OCI-LY7 (cell line): ENCODE measurements at regions not wholly inside any gene's neighbourhood (a gene's known extent, or its start where the extent isn't known, plus 50 kb on each side); places are given as distances from the start of the nearest gene placed in this dataset.
"Not testable (repeated sequence)": the region's sequence is repeated elsewhere in the genome, so short reads cannot be mapped to it uniquely, and the experiment has no call there.

Experiments used
- BruUV-seq: library from RNA; stranded (reverse); fragments of 400-500 nt; replicated peaks from 2 replicates; lab custom pipeline; 2021; lab: Mats Ljungman, UMichigan
- CTCF ChIA-PET: fragments of 300-600 bp; sonication (Branson Sonifier 250); formaldehyde crosslinking; loops from one replicate; lab custom pipeline; 2022; ENCODE audit warnings: antibody characterized with exemption; ENCODE audit not compliant: unreplicated experiment; lab: Charles Lee
- POLR2A ChIA-PET: fragments of 300-600 bp; sonication (Branson Sonifier 250); formaldehyde crosslinking; loops from one replicate; lab custom pipeline; 2022; ENCODE audit warnings: antibody characterized with exemption; lab: Charles Lee
- DNase-seq: peaks from one replicate; pipeline ENCODE4 v3.0.0-alpha.2; 2015; ENCODE audit warnings: low spot score
- H2AFZ ChIP-seq: fragments of 200-600 bp; sonication (generic), shearing (Covaris generic); 2 replicates; pipeline ENCODE4 v1.6.1; 2014; ENCODE audit warnings: mild to moderate bottlenecking, antibody characterized with exemption, low read length, moderate library complexity
- H3K27ac ChIP-seq: fragments of 200-600 bp; sonication (generic); 2 replicates; pipeline ENCODE4 v1.5.1; 2014; ENCODE audit warnings: mixed run types, low read depth, mild to moderate bottlenecking, moderate library complexity, low read length, inconsistent platforms; ENCODE audit not compliant: poor library complexity, severe bottlenecking
- H3K36me3 ChIP-seq: fragments of 200-600 bp; sonication (generic); 2 replicates; pipeline ENCODE4 v1.6.1; 2014; ENCODE audit warnings: mild to moderate bottlenecking, antibody characterized with exemption, low read length, moderate library complexity, mixed read lengths; ENCODE audit not compliant: insufficient read depth
- H3K4me1 ChIP-seq: fragments of 200-600 bp; sonication (generic); 2 replicates; pipeline ENCODE4 v1.5.1; 2014; ENCODE audit warnings: mild to moderate bottlenecking, low read length; ENCODE audit not compliant: insufficient read depth, poor library complexity, severe bottlenecking
- H3K4me2 ChIP-seq: fragments of 200-600 bp; sonication (generic); 2 replicates; pipeline ENCODE4 v1.6.1; 2014; ENCODE audit warnings: mild to moderate bottlenecking, low read length
- H3K4me3 ChIP-seq: fragments of 200-600 bp; sonication (generic); 2 replicates; pipeline ENCODE4 v1.5.1; 2014; ENCODE audit warnings: mild to moderate bottlenecking, low read depth, low read length; ENCODE audit not compliant: poor library complexity, severe bottlenecking
- H3K79me2 ChIP-seq: fragments of 200-600 bp; sonication (generic); 2 replicates; pipeline ENCODE4 v1.6.1; 2016; ENCODE audit warnings: low read depth, mild to moderate bottlenecking, low read length, moderate library complexity, mixed read lengths; ENCODE audit not compliant: insufficient read depth
- H3K9me2 ChIP-seq: fragments of 200-600 bp; sonication (generic); 2 replicates; pipeline ENCODE4 v1.6.1; 2016; ENCODE audit warnings: mild to moderate bottlenecking, low read length, mixed read lengths; ENCODE audit not compliant: insufficient read depth
- H3K9me3 ChIP-seq: fragments of 200-600 bp; sonication (generic); 2 replicates; pipeline ENCODE4 v1.6.1; 2014; ENCODE audit warnings: mild to moderate bottlenecking, mixed run types, low read length, mixed read lengths
- H4K20me1 ChIP-seq: fragments of 200-600 bp; sonication (generic); 2 replicates; pipeline ENCODE4 v1.6.1; 2014; ENCODE audit warnings: mild to moderate bottlenecking, antibody characterized with exemption, low read length, moderate library complexity, mixed read lengths; ENCODE audit not compliant: insufficient read depth
- CTCF ChIP-seq: fragments of 200-600 bp; sonication (generic); conservative IDR thresholded peaks from 2 replicates; pipeline ENCODE4 v1.5.1; 2014; ENCODE audit warnings: mild to moderate bottlenecking, antibody characterized with exemption, low read length, moderate library complexity, mixed read lengths
- EZH2phosphoT487 ChIP-seq: fragments of 200-600 bp; sonication (generic); IDR thresholded peaks from 2 replicates; pipeline ENCODE4 v1.6.1; 2018; ENCODE audit warnings: low read depth, borderline replicate concordance, mild to moderate bottlenecking, mixed run types, antibody characterized with exemption, low read length, moderate library complexity, mixed read lengths
- intact Hi-C: fragments of 100-400 bp; cut with micrococcal nuclease; formaldehyde crosslinking; loops from one replicate; pipeline ENCODE4 v1.10.0; 2022; ENCODE audit not compliant: unreplicated experiment

DNA sequence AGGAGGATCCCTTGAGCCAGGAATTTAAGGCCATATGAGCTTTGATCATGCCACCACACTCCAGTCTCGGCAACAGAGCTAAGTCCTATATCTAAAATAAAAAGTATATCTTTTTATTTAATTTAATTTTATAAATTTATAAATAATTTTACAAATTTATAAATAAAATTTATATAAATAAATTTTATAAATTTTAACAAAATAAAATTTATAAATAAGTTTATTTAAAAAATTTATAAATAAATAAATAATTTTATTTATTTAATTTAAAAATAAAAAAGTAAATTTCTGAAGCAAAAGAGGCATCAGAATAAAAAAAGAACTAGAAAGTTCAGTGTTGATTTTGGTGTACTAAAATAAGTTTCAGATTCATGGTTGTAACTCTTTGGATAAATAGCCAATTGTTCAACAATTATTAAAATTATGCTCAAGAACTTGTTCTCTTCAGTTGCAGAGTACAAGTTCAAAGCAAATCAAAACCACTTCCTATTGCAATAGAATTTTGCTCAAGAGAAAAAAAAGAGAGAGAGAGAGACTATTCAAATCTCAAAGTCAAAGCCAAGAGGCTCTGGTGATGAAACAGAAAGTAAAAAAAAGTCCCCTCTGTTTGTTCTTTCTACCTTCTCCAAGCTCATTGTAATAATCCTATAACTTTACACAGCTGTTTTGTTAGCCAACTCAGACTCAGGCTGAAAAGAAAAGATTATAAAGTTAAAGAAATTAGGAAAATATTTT is 547.5 kb upstream of the ADGRB3 start:
- Histone ChIP-seq H3K4me1 (peaks cover 33% of the 10 kb centered on the region), H3K4me2 (peak overlapping the region; percentile 63), H3K4me3 (peak overlapping the region; percentile 32), H4K20me1 (no peaks in the 10 kb centered on the region), H2AFZ (peak overlapping the region; percentile 74), H3K79me2 (no peaks in the 10 kb centered on the region), H3K9me2 (no peaks in the 10 kb centered on the region), H3K27ac (peak overlapping the region; percentile 25), H3K9me3 (peaks cover 25% of the 10 kb centered on the region; the same call in 1 of the 2 replicates), H3K36me3 (no peaks in the 10 kb centered on the region; the same call in 1 of the 2 replicates)
- ChIA-PET POLR2A (interaction anchor here (0.6 to 3.4 kb wide), 6 partner anchors 12 to 45 kb away, joined by 3 to 11 read pairs (median 5); no protein-coding TSS in a partner anchor), CTCF (no interaction called here)
- TF ChIP-seq EZH2phosphoT487: no peak
- no peak for TF ChIP-seq CTCF
- intact Hi-C loops: loop anchor here (10.0 kb wide), 1 partner anchor 633 kb away; no protein-coding TSS in a partner anchor
- peak; percentile 66 for DNase-seq
- BruUV-seq: no TSS peak

DNA sequence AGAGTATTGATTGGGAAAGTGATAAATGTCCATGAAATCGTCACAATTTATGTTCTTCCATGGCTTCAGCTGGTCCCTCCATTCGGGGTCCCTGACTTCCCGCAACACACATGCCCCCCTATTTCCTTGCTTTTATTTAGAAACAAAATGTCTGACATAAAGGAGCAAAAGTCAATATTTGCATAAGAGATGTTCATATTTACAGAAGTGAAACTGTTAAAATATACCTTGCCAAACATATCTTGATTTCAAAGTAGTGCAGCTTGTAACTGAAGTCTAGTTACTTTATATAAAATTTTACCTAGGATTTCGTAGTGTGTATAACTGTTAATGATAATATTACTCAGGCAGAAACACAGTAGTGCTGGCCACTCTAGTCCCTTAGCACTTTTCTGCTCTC is 548.9 kb upstream of the ADGRB3 start:
- Histone ChIP-seq H3K9me2 (no peaks in the 10 kb centered on the region), H3K9me3 (peaks cover 25% of the 10 kb centered on the region; the same call in 1 of the 2 replicates), H3K79me2 (no peaks in the 10 kb centered on the region), H3K27ac (peak overlapping the region; percentile 73), H3K4me1 (peaks cover 33% of the 10 kb centered on the region), H3K4me3 (no peak overlapping the region), H3K4me2 (peak overlapping the region; percentile 44), H4K20me1 (no peaks in the 10 kb centered on the region), H2AFZ (peak overlapping the region; percentile 59), H3K36me3 (no peaks in the 10 kb centered on the region; the same call in 1 of the 2 replicates)
- ChIA-PET POLR2A (interaction anchor here (0.7 to 3.4 kb wide), 3 partner anchors 14 to 40 kb away, joined by 3 to 11 read pairs (median 3); no protein-coding TSS in a partner anchor), CTCF (interaction anchor here (0.6 kb wide), 1 partner anchor 9 kb away, joined by 3 read pairs; no protein-coding TSS in a partner anchor)
- peak; percentile 22 for DNase-seq
- TF ChIP-seq CTCF: no peak
- TF ChIP-seq EZH2phosphoT487: no peak
- intact Hi-C loops: loop anchor here (10.0 kb wide), 1 partner anchor 631 kb away; no protein-coding TSS in a partner anchor
- BruUV-seq: no TSS peak

GRCh38 chr6:68085599-68085998 is 549.5 kb upstream of the ADGRB3 start:
- Histone ChIP-seq H3K4me1 (peaks cover 33% of the 10 kb centered on the region), H3K27ac (peak overlapping the region; percentile 73), H3K9me3 (peaks cover 29% of the 10 kb centered on the region; the same call in 1 of the 2 replicates)
- H4K20me1 ChIP-seq, CTCF ChIA-PET, H3K4me2 ChIP-seq, BruUV-seq, H2AFZ ChIP-seq, H3K79me2 ChIP-seq, H3K36me3 ChIP-seq, H3K4me3 ChIP-seq, H3K9me2 ChIP-seq: not testable (repeated sequence)
- POLR2A ChIA-PET: interaction anchor here (0.7 to 0.9 kb wide), 2 partner anchors 14 to 23 kb away, joined by 3 read pairs; no protein-coding TSS in a partner anchor
- peak; percentile 7 for DNase-seq
- intact Hi-C loops: loop anchor here (10.0 kb wide), 1 partner anchor 631 kb away; no protein-coding TSS in a partner anchor
